ENCODE measurements at regions not wholly inside any gene's neighbourhood (a gene's known extent, or its start where the extent isn't known, plus 50 kb on each side); places are given as distances from the start of the nearest gene placed in this dataset.

GRCh38 chr14:84323978-84324377 lies 1206.0 kb upstream of the FLRT2 start:
- TF ChIP-seq, protein P1, sequence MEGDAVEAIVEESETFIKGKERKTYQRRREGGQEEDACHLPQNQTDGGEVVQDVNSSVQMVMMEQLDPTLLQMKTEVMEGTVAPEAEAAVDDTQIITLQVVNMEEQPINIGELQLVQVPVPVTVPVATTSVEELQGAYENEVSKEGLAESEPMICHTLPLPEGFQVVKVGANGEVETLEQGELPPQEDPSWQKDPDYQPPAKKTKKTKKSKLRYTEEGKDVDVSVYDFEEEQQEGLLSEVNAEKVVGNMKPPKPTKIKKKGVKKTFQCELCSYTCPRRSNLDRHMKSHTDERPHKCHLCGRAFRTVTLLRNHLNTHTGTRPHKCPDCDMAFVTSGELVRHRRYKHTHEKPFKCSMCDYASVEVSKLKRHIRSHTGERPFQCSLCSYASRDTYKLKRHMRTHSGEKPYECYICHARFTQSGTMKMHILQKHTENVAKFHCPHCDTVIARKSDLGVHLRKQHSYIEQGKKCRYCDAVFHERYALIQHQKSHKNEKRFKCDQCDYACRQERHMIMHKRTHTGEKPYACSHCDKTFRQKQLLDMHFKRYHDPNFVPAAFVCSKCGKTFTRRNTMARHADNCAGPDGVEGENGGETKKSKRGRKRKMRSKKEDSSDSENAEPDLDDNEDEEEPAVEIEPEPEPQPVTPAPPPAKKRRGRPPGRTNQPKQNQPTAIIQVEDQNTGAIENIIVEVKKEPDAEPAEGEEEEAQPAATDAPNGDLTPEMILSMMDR (IDR thresholded peaks at IDR 0.05): no peak
- TF ChIP-seq EP300 (IDR thresholded peaks at IDR 0.05; ENCODE audit: low read depth) (no peak), POLR2A (IDR thresholded peaks at IDR 0.05) (no peak)

Data from transverse colon (tissue), 3 donors.